SK-N-SH (cell line): ENCODE measurements at regions not wholly inside any gene's neighbourhood (a gene's known extent, or its start where the extent isn't known, plus 50 kb on each side); places are given as distances from the start of the nearest gene placed in this dataset.

ENCODE experiments used
- CTCF ChIA-PET: fragments of 300-600, 350-600 bp; formaldehyde crosslinking; extraction: SDS; loops from one replicate; lab custom pipeline; 2021; lab: Yijun Ruan, JAX
- POLR2A ChIA-PET: fragments of 350-600 bp; sonication (Branson Sonifier 250); formaldehyde crosslinking; extraction: SDS; loops from one replicate; lab custom pipeline; 2020; ENCODE audit warnings: antibody characterized with exemption, inconsistent platforms; lab: Yijun Ruan, JAX
- DNase-seq: peaks from one replicate; pipeline ENCODE4 v3.0.0; 2012
- H2AFZ ChIP-seq: fragments of 200-600 bp; sonication (generic); 2 replicates; pipeline ENCODE4 v1.8.1; 2016; ENCODE audit warnings: antibody characterized with exemption, mild to moderate bottlenecking, low read depth
- H3F3A ChIP-seq: fragments of 200-600 bp; sonication (generic); replicated peaks from 2 replicates; pipeline ENCODE3; 2016; ENCODE audit warnings: antibody characterized with exemption, mild to moderate bottlenecking; ENCODE audit not compliant: insufficient read depth
- H3K27ac ChIP-seq, 2 experiments: fragments of 200-500 bp in 1 of 2; fragments of 200-600 bp in 1 of 2; sonication (Bioruptor generic) in 1 of 2; sonication (generic), shearing (Covaris generic) in 1 of 2; 2 replicates each; pipeline versions ENCODE4 v1.5.1 to v1.6.1; 2014 to 2016; ENCODE audit warnings: low read depth in 2 of 2, inconsistent platforms in 1 of 2, low read length in 1 of 2, mild to moderate bottlenecking in 1 of 2, mixed read lengths in 1 of 2
- H3K27me3 ChIP-seq: fragments of 200-600 bp; sonication (generic), shearing (Covaris generic); 2 replicates; pipeline ENCODE4 v1.6.1; 2016; ENCODE audit warnings: mixed run types; ENCODE audit not compliant: insufficient read depth
- H3K36me3 ChIP-seq, 2 experiments: fragments of 200-500 bp in 1 of 2; fragments of 200-600 bp in 1 of 2; sonication (Bioruptor generic) in 1 of 2; sonication (generic) in 1 of 2; replicated peaks in 1 of 2; 2 replicates each; pipeline versions ENCODE3 to v1.5.1; 2014 to 2016; ENCODE audit warnings: low read length in 1 of 2, mild to moderate bottlenecking in 1 of 2; ENCODE audit not compliant: insufficient read depth in 2 of 2, control insufficient read depth in 1 of 2
- H3K4me1 ChIP-seq, 2 experiments: fragments of 200-500 bp in 1 of 2; fragments of 200-600 bp in 1 of 2; sonication (Bioruptor generic) in 1 of 2; sonication (generic), shearing (Covaris generic) in 1 of 2; 2 replicates each; pipeline versions ENCODE4 v1.5.1 to v1.6.1; 2014 to 2016; ENCODE audit warnings: low read depth in 1 of 2, low read length in 1 of 2, mixed run types in 1 of 2; ENCODE audit not compliant: insufficient read depth in 2 of 2, control insufficient read depth in 1 of 2
- H3K4me2 ChIP-seq: fragments of 200-600 bp; sonication (generic), shearing (Covaris generic); 2 replicates; pipeline ENCODE4 v1.6.1; 2017; ENCODE audit warnings: mixed run types
- H3K4me3 ChIP-seq, 2 experiments: fragments of 200-500 bp in 1 of 2; fragments of 200-600 bp in 1 of 2; sonication (Bioruptor generic) in 1 of 2; sonication (generic), shearing (Covaris generic) in 1 of 2; 2 replicates each; pipeline versions ENCODE4 v1.5.1 to v1.8.1; 2014 to 2016; ENCODE audit warnings: low read depth in 2 of 2, inconsistent platforms in 1 of 2, low read length in 1 of 2, mild to moderate bottlenecking in 1 of 2, mixed read lengths in 1 of 2, moderate library complexity in 1 of 2
- H3K79me2 ChIP-seq: fragments of 200-600 bp; sonication (generic); 2 replicates; pipeline ENCODE4 v1.8.1; 2017; ENCODE audit warnings: mild to moderate bottlenecking; ENCODE audit not compliant: insufficient read depth
- H3K9ac ChIP-seq: fragments of 200-600 bp; sonication (generic); 2 replicates; pipeline ENCODE4 v1.6.1; 2017; ENCODE audit warnings: mixed run types
- H3K9me2 ChIP-seq: fragments of 200-600 bp; sonication (generic); 2 replicates; pipeline ENCODE4 v1.6.1; 2017; ENCODE audit warnings: mixed run types
- H3K9me3 ChIP-seq: fragments of 200-600 bp; sonication (generic); 2 replicates; pipeline ENCODE4 v1.6.1; 2017; ENCODE audit warnings: mixed run types, mild to moderate bottlenecking, moderate library complexity
- H4K20me1 ChIP-seq: fragments of 200-600 bp; sonication (generic); 2 replicates; pipeline ENCODE4 v1.6.1; 2017; ENCODE audit warnings: mild to moderate bottlenecking, mixed run types; ENCODE audit not compliant: insufficient read depth
- CHD2 ChIP-seq: fragments of 150-350 bp; IDR thresholded peaks from 2 replicates; pipeline ENCODE4 v1.6.1; 2018; ENCODE audit warnings: low read length; ENCODE audit not compliant: partially characterized antibody
- ELF1 ChIP-seq: IDR thresholded peaks from 2 replicates; pipeline ENCODE4 v1.4.0; 2012
- EP300 ChIP-seq, 2 experiments: IDR thresholded peaks; 2 replicates each; pipeline versions ENCODE4 v1.4.0 to v1.6.1; 2012; ENCODE audit warnings: borderline replicate concordance in 1 of 2, low read depth in 1 of 2, low read length in 1 of 2
- FOSL2 ChIP-seq: IDR thresholded peaks from 2 replicates; pipeline ENCODE4 v1.4.0; 2012; ENCODE audit warnings: low read depth, mild to moderate bottlenecking, moderate library complexity, borderline replicate concordance
- GABPA ChIP-seq: IDR thresholded peaks from 2 replicates; pipeline ENCODE4 v1.4.0; 2012; ENCODE audit warnings: low read depth, mild to moderate bottlenecking
- GATA2 ChIP-seq: sonication (generic); formaldehyde crosslinking; IDR thresholded peaks from 2 replicates; pipeline ENCODE4 v1.5.0; 2020; ENCODE audit warnings: mild to moderate bottlenecking, missing genetic modification reagents
- IRF3 ChIP-seq: fragments of 150-350 bp; IDR thresholded peaks from 2 replicates; pipeline ENCODE4 v1.6.1; 2016; ENCODE audit warnings: mild to moderate bottlenecking, low read depth, low read length
- MAX ChIP-seq: IDR thresholded peaks from 2 replicates; pipeline ENCODE4 v1.4.0; 2012; ENCODE audit warnings: low read depth
- MEF2A ChIP-seq: IDR thresholded peaks from 2 replicates; pipeline ENCODE4 v1.4.0; 2012; ENCODE audit warnings: low read depth, borderline replicate concordance
- MXI1 ChIP-seq: IDR thresholded peaks from 2 replicates; pipeline ENCODE4 v1.6.1; 2012; ENCODE audit warnings: mild to moderate bottlenecking, low read depth, low read length, improper control_type of control experiment
- NFIC ChIP-seq: IDR thresholded peaks from 2 replicates; pipeline ENCODE4 v1.4.0; 2012; ENCODE audit warnings: borderline replicate concordance
- NRF1 ChIP-seq: IDR thresholded peaks from 2 replicates; pipeline ENCODE4 v1.6.1; 2012; ENCODE audit warnings: low read depth, mild to moderate bottlenecking, low read length
- PBX3 ChIP-seq: IDR thresholded peaks from 2 replicates; pipeline ENCODE4; 2012
- POLR2AphosphoS5 ChIP-seq: IDR thresholded peaks from 2 replicates; pipeline ENCODE4 v1.6.1; 2012; ENCODE audit warnings: low read depth, low read length
- RAD21 ChIP-seq: IDR thresholded peaks from 2 replicates; pipeline ENCODE4 v1.6.1; 2012; ENCODE audit warnings: mild to moderate bottlenecking, low read length
- REST ChIP-seq: IDR thresholded peaks from 2 replicates; pipeline ENCODE4 v1.6.1; 2012; ENCODE audit warnings: mild to moderate bottlenecking, low read depth, low read length, moderate library complexity
- RFX5 ChIP-seq: IDR thresholded peaks from 2 replicates; pipeline ENCODE4 v1.6.1; 2012; ENCODE audit warnings: mild to moderate bottlenecking, improper control_type of control experiment, low read length
- TAF1 ChIP-seq: IDR thresholded peaks from 2 replicates; pipeline ENCODE4 v1.6.1; 2012; ENCODE audit warnings: low read depth, mild to moderate bottlenecking, low read length, moderate library complexity, borderline replicate concordance
- TEAD4 ChIP-seq: IDR thresholded peaks from 2 replicates; pipeline ENCODE4 v1.4.0; 2012; ENCODE audit warnings: mild to moderate bottlenecking, borderline replicate concordance; ENCODE audit not compliant: insufficient read depth
- USF2 ChIP-seq: fragments of 150-350 bp; IDR thresholded peaks from 2 replicates; pipeline ENCODE4 v1.6.1; 2017; ENCODE audit warnings: antibody characterized with exemption, low read length, low read depth, borderline replicate concordance
- WGBS: methylation state at CpG from one replicate; pipeline ENCODE4 v1.1.6; 2017; ENCODE audit warnings: low lambda C conversion rate; 5-methylcytosine and 5-hydroxymethylcytosine counted together

GRCh38 chr9:10678790-10679189, 66.0 kb upstream of the PTPRD start:
- no peak for DNase-seq
- Histone ChIP-seq H3F3A (no peaks in the 10 kb centered on the region), H3K4me3 (no peak overlapping the region), H3K36me3 (no peaks in the 10 kb centered on the region), H3K27me3 (no peaks in the 10 kb centered on the region), H3K4me1 (no peaks in the 10 kb centered on the region), H4K20me1 (no peaks in the 10 kb centered on the region), H2AFZ (no peak overlapping the region), H3K4me2 (no peak overlapping the region), H3K9me2 (no peaks in the 10 kb centered on the region), H3K9ac (no peak overlapping the region), H3K9me3 (no peaks in the 10 kb centered on the region), H3K27ac (no peak overlapping the region), H3K79me2 (no peaks in the 10 kb centered on the region)
- CTCF ChIA-PET: no interaction called here
- 0% methylated on average over 1 of the region's 1 CpG for WGBS
- POLR2A ChIA-PET: no interaction called here
- TF ChIP-seq GATA2 (CRISPR knock-in tag) (no peak), CHD2 (no peak), MXI1 (no peak), RFX5 (no peak), GABPA (no peak), ELF1 (no peak), NFIC (no peak), RAD21 (no peak), MAX (no peak), POLR2AphosphoS5 (no peak), NRF1 (no peak), EP300 (IDR thresholded peaks at IDR 0.05; ENCODE audit: borderline replicate concordance in 1 of 2, low read depth in 1 of 2, low read length in 1 of 2) (no peak), TAF1 (no peak), TEAD4 (no peak), FOSL2 (no peak), PBX3 (no peak), REST (no peak), USF2 (no peak), IRF3 (no peak), MEF2A (no peak)
